GM12878 (cell line): ENCODE measurements at regions not wholly inside any gene's neighbourhood (a gene's known extent, or its start where the extent isn't known, plus 50 kb on each side); places are given as distances from the start of the nearest gene placed in this dataset.

Experiments used
- ATAC-seq: fragments of 200-7000 bp; cut with Tn5 transposase; 3 replicates; pipeline ENCODE4 v1.9.1; 2020; ENCODE audit warnings: mild to moderate bottlenecking, moderate library complexity
- BruUV-seq: library from RNA; stranded (reverse); fragments of 400-500 nt; replicated peaks from 2 replicates; lab custom pipeline; 2021; lab: Mats Ljungman, UMichigan
- CTCF ChIA-PET: fragments of 300-600 bp; sonication (Branson Sonifier 250); formaldehyde crosslinking; extraction: SDS; loops from one replicate; lab custom pipeline; 2021; ENCODE audit warnings: inconsistent platforms; lab: Yijun Ruan, JAX
- POLR2A ChIA-PET: fragments of 350-600 bp; formaldehyde crosslinking; extraction: SDS; loops from one replicate; lab custom pipeline; 2021; ENCODE audit warnings: inconsistent platforms; lab: Charles Lee
- RAD21 ChIA-PET: fragments of 300-600 bp; sonication (Branson Sonifier 250); formaldehyde crosslinking; loops from one replicate; lab custom pipeline; 2023; ENCODE audit warnings: antibody characterized with exemption; ENCODE audit not compliant: unreplicated experiment; lab: Charles Lee
- SMC1A ChIA-PET: fragments of 300-600 bp; sonication (Branson Sonifier 250); formaldehyde crosslinking; loops from one replicate; lab custom pipeline; 2023; ENCODE audit not compliant: unreplicated experiment, uncharacterized antibody; lab: Charles Lee
- DNase-seq: peaks from one replicate; pipeline ENCODE4 v3.0.0-alpha.2; 2011; ENCODE audit warnings: low read depth, low spot score
- FAIRE-seq: peaks from 3 replicates; lab custom pipeline; 2011; peaks lifted over from hg19 to GRCh38; lab: Jason Lieb, UNC
- H2AFZ ChIP-seq: 2 replicates; pipeline ENCODE4 v1.6.0; 2011; ENCODE audit warnings: low read depth, low read length, control low read depth; ENCODE audit not compliant: control insufficient read depth
- H3K27ac ChIP-seq: 2 replicates; pipeline ENCODE4 v1.5.1; 2011; ENCODE audit warnings: control low read depth; ENCODE audit not compliant: control insufficient read depth, insufficient read depth
- H3K27me3 ChIP-seq, 2 experiments: replicated peaks in 1 of 2; 2 replicates each; pipeline versions ENCODE4 v1.6.0 to v1.6.1; 2011; ENCODE audit warnings: low read length in 1 of 2; ENCODE audit not compliant: control insufficient read depth in 2 of 2, insufficient read depth in 2 of 2
- H3K36me3 ChIP-seq, 2 experiments: 2 replicates each; pipeline ENCODE4 v1.5.1; 2011; ENCODE audit warnings: low read length in 1 of 2; ENCODE audit not compliant: control insufficient read depth in 2 of 2, insufficient read depth in 2 of 2
- H3K4me1 ChIP-seq: 2 replicates; pipeline ENCODE4 v1.6.1; 2011; ENCODE audit warnings: mild to moderate bottlenecking, low read length, moderate library complexity, mixed read lengths; ENCODE audit not compliant: control insufficient read depth, insufficient read depth
- H3K4me2 ChIP-seq: 2 replicates; pipeline ENCODE4 v1.6.0; 2011; ENCODE audit warnings: control low read depth; ENCODE audit not compliant: control insufficient read depth, insufficient read depth
- H3K4me3 ChIP-seq: fragments of 200-600 bp; sonication (generic); 2 replicates; pipeline ENCODE4 v1.5.1; 2016
- H3K79me2 ChIP-seq: 2 replicates; pipeline ENCODE4 v1.6.0; 2011; ENCODE audit warnings: low read length; ENCODE audit not compliant: control insufficient read depth, insufficient read depth
- H3K9ac ChIP-seq: 2 replicates; pipeline ENCODE4 v1.8.0; 2011; ENCODE audit warnings: low read length, control low read depth, mixed read lengths; ENCODE audit not compliant: control insufficient read depth, insufficient read depth
- H3K9me3 ChIP-seq: replicated peaks from 3 replicates; pipeline ENCODE4 v1.5.1; 2011; ENCODE audit warnings: mild to moderate bottlenecking, low read length; ENCODE audit not compliant: control insufficient read depth, insufficient read depth
- H4K20me1 ChIP-seq: 2 replicates; pipeline ENCODE4 v1.6.0; 2011; ENCODE audit not compliant: control insufficient read depth, insufficient read depth
- ASH2L ChIP-seq: fragments of 300-600, 200-600 bp; sonication (generic); IDR thresholded peaks from 2 replicates; pipeline ENCODE4 v1.6.1; 2017; ENCODE audit warnings: low read depth, mild to moderate bottlenecking, borderline replicate concordance
- CUX1 ChIP-seq: IDR thresholded peaks from 2 replicates; pipeline ENCODE4 v1.6.1; 2012; ENCODE audit warnings: improper control_type of control experiment, low read depth, low read length; ENCODE audit not compliant: insufficient replicate concordance
- LARP7 ChIP-seq: fragments of 450-650 bp; IDR thresholded peaks from 2 replicates; pipeline ENCODE4 v1.6.1; 2017; ENCODE audit warnings: mild to moderate bottlenecking
- MXI1 ChIP-seq: fragments of 150-350 bp; IDR thresholded peaks from 2 replicates; pipeline ENCODE4 v1.6.1; 2011; ENCODE audit warnings: low read depth, mild to moderate bottlenecking, inconsistent platforms, low read length, improper control_type of control experiment
- RELB ChIP-seq: fragments of 450-650 bp; IDR thresholded peaks from 2 replicates; pipeline ENCODE4 v1.6.1; 2017; ENCODE audit warnings: low read depth, mild to moderate bottlenecking, moderate library complexity
- REST ChIP-seq: IDR thresholded peaks from 2 replicates; pipeline ENCODE4 v1.6.1; 2012; ENCODE audit warnings: mild to moderate bottlenecking, low read depth, low read length
- SREBF1 ChIP-seq: IDR thresholded peaks from 2 replicates; pipeline ENCODE4 v1.6.1; 2012; ENCODE audit warnings: mild to moderate bottlenecking, low read length
- WRNIP1 ChIP-seq: IDR thresholded peaks from 2 replicates; pipeline ENCODE4 v1.6.1; 2011; ENCODE audit warnings: low read depth, low read length, improper control_type of control experiment, borderline replicate concordance
- YBX1 ChIP-seq: fragments of 450-650 bp; IDR thresholded peaks from 2 replicates; pipeline ENCODE4 v1.6.1; 2016; ENCODE audit warnings: antibody characterized with exemption
- ZSCAN29 ChIP-seq: fragments of 450-650 bp; IDR thresholded peaks from 2 replicates; pipeline ENCODE4 v1.6.1; 2017; ENCODE audit warnings: mild to moderate bottlenecking, moderate library complexity
- WGBS: methylation state at CpG from one replicate; pipeline ENCODE4 v1.1.6; 2016; ENCODE audit warnings: low lambda C conversion rate; ENCODE audit not compliant: insufficient replicate concordance, insufficient coverage; ENCODE audit errors: missing lambda C conversion rate; 5-methylcytosine and 5-hydroxymethylcytosine counted together
- in situ Hi-C: fragments of 300-500 bp; cut with MboI; formaldehyde crosslinking; loops from 9 replicates; pipeline ENCODE4 v1.14.3; 2018; ENCODE audit warnings: mixed read lengths
- intact Hi-C: fragments of 100-400 bp; cut with micrococcal nuclease; formaldehyde crosslinking; loops from one replicate; pipeline ENCODE4 v1.14.2; 2022; ENCODE audit not compliant: unreplicated experiment

- no peaks in the 10 kb centered on the region for H3K9me3 ChIP-seq
- no peak for DNase-seq
- WGBS = 57% methylated on average over 4 of the region's 4 CpGs
- no peaks in the 10 kb centered on the region for H3K79me2 ChIP-seq
- H4K20me1 ChIP-seq = no peaks in the 10 kb centered on the region
- H3K4me3 ChIP-seq = no peak overlapping the region
- no peak overlapping the region for H3K4me2 ChIP-seq
- intact Hi-C loops (loop anchor here (1.0 to 2.0 kb wide), 2 partner anchors 29 to 32 kb away; no protein-coding TSS in a partner anchor), in situ Hi-C loops (no loop called here)
- H3K27me3 ChIP-seq = no peaks in the 10 kb centered on the region
- ATAC-seq = no peak
- BruUV-seq = no TSS peak
- RAD21 ChIA-PET = interaction anchor here (0.9 kb wide), 1 partner anchor 44 kb away, joined by 3 read pairs; no protein-coding TSS in a partner anchor
- no peak overlapping the region for H3K9ac ChIP-seq
- CTCF ChIA-PET = interaction anchor here (0.6 kb wide), 1 partner anchor 44 kb away, joined by 3 read pairs; no protein-coding TSS in a partner anchor
- SMC1A ChIA-PET = interaction anchor here (1.5 to 2.3 kb wide), 2 partner anchors 9 to 91 kb away, joined by 4 to 12 read pairs; no protein-coding TSS in a partner anchor
- POLR2A ChIA-PET = no interaction called here
- H3K36me3 ChIP-seq = no peaks in the 10 kb centered on the region
- H3K27ac ChIP-seq = no peak overlapping the region
- H2AFZ ChIP-seq = no peak overlapping the region
- no peaks in the 10 kb centered on the region for H3K4me1 ChIP-seq
- no peak for FAIRE-seq
- TF ChIP-seq MXI1 (no peak), ZSCAN29 (no peak), ASH2L (no peak), REST (no peak), SREBF1 (no peak), LARP7 (no peak), YBX1 (no peak), CUX1 (no peak), RELB (no peak), WRNIP1 (no peak)
Observed at GRCh38 chr12:19801941-19802340, 362.6 kb downstream of the AEBP2 start.
